Activated CD4-positive, CD25-positive, alpha-beta regulatory T cell (primary cell): ENCODE measurements at regions not wholly inside any gene's neighbourhood (a gene's known extent, or its start where the extent isn't known, plus 50 kb on each side); places are given as distances from the start of the nearest gene placed in this dataset.

Experiments
- DNase-seq, 4 experiments: peaks; one replicate each; lab custom pipeline; 2025; lab: John Stamatoyannopoulos, UW

GRCh38 chr6:165823609-165824326 lies 160.7 kb upstream of the PDE10A start:
- no peak for DNase-seq

DNA sequence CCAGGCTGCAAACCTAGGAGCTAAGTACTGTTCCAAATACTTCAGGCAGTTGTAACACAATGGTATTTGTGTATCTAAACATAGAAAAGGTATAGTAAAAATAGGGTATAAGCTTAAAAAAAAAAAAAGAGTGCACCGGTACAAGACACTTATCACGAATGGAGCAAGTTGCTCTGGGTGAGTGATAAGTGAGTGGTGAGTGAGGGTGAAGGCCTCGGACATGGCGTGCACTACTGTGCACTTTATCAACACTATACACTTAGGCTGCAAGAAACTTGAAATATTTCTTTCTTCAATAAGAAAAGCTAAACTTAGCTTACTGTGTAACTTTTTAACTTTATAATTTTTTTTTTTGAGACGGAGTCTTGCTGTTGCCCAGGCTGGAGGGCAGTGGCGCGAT lies 159.5 kb upstream of the PDE10A start:
- no peak for DNase-seq

GRCh38 chr6:165821754-165822153 lies 158.7 kb upstream of the PDE10A start:
- DNase-seq, result no peak

GRCh38 chr6:165820934-165821333 lies 157.9 kb upstream of the PDE10A start:
- DNase-seq, result no peak

GRCh38 chr6:165820407-165820806 lies 157.4 kb upstream of the PDE10A start:
- no peak for DNase-seq

GRCh38 chr6:165819394-165819793 lies 156.4 kb upstream of the PDE10A start:
- no peak for DNase-seq

DNA sequence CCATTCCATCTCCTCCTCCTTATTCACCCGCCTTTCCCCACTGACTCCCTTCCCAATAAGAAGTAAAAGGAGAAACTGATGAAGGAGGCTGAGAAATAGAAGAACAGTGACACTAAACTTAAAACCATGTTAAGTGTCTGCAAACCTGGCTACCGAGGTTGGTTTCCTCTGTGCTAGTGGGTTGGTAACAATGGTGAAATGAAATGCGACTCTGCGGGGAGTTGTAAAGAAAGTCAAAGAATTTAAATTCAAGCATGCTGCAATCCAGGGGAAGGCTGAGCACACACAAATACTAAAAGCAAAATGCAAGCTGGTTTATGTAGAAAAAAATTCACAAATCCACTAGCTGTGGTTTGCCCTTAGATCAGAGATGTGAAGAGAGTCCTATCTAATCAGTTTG lies 155.2 kb upstream of the PDE10A start:
- no peak for DNase-seq

GRCh38 chr6:165817771-165818170 lies 154.7 kb upstream of the PDE10A start:
- no peak for DNase-seq

DNA sequence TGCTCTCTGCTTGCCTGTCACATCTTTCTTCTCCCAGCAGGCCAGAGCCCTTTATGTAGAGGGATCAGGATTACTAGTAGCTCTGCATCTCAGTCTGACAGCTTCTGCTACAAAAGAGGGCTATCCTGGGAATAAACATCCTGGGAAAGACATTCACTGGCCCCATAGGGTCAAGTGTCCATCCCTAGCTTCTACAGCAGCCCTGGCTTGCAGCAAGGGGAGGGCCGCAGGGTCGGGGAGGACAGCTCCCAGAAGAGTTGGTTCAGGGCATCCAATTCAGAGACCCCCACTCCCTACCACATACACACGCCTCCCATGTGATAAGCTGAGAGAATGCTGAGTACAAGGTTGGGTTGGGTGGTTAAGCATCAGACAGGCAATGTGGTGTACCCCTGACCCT lies 154.1 kb upstream of the PDE10A start:
- DNase-seq, result no peak

GRCh38 chr6:165814679-165815078 lies 151.6 kb upstream of the PDE10A start:
- DNase-seq, result no peak

- DNase-seq, result no peak
Measured at GRCh38 chr6:165811512-165811911, 148.5 kb upstream of the PDE10A start.

DNA sequence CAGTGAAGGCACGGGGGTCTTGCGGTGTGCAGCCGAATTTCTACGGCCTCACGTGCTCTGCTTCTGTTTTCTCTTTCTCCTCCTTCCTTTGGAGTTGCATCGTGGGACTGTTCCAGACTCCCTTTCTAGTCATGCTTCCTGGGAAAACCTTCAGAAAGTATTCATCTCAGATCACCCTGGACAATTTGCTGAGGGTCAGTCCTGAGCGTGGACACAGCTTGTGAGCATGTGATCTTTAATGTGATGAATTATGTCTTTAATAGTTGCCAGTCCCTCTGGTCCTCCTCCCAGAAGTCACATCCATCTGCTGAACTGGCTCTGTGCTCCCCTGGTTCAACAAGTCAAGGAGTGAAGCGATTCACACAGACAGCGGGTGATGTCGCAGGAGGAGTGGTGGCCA lies 145.0 kb upstream of the PDE10A start:
- DNase-seq, result no peak

DNA sequence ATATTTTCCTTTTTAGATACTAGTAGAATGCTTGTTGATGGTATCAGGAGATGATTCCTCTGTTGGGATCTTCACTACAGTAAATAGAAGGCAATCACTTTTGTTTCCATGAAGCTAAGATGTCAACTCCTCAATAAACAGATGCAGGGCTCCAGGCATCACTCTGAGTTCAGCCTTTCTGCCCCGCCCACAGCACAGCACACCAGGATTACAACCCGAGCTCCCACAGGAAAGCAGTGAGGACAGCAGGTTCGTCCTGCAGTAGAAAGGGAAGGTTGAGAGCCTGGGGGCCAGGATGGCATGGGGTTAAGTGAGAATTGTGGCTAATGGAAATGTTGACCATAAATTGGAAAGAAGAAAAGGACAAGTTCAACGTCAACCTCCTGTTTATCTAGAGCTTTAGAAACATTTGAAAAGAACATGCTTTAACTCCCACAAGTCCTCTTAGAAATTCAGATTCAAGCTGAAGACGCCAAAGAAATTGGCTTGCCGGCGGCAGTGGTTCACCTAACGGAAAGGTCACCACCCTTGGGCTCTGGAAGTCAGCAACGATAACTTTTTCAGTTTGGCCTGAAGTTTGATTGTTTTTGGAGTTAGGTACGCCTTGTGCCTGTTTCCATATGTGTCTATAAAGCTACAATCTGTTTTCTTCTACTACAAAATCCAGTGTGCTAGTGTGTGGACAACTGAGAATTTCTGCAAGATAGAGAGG lies 144.4 kb upstream of the PDE10A start:
- no peak for DNase-seq

- DNase-seq, result no peak
Measured at GRCh38 chr6:165806126-165806810, 143.2 kb upstream of the PDE10A start.

DNA sequence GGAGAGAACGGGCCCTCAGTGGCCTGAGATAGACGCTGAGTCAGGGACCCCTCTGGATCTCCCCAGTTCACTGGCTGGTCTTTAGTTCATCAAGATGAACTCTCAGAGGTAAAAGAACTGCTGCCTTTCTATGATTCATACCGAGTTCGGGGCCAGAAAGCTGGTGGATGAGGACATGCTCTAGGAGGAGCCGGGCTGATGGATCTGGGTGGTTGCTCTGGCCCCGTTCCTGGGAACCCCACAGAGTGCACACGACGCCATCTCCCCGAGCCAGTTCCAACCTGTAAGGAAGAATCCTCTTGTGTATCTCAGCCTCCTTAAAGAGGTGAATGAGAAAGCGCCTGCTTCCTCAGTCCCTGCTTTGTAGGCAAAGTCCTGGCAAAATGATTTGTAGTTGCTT lies 142.6 kb upstream of the PDE10A start:
- DNase-seq, result no peak

GRCh38 chr6:165805067-165805555 lies 142.1 kb upstream of the PDE10A start:
- DNase-seq, result no peak

GRCh38 chr6:165804331-165805066 lies 141.5 kb upstream of the PDE10A start:
- no peak for DNase-seq

- DNase-seq, result no peak
Measured at GRCh38 chr6:165800337-165800736, 137.3 kb upstream of the PDE10A start.

DNA sequence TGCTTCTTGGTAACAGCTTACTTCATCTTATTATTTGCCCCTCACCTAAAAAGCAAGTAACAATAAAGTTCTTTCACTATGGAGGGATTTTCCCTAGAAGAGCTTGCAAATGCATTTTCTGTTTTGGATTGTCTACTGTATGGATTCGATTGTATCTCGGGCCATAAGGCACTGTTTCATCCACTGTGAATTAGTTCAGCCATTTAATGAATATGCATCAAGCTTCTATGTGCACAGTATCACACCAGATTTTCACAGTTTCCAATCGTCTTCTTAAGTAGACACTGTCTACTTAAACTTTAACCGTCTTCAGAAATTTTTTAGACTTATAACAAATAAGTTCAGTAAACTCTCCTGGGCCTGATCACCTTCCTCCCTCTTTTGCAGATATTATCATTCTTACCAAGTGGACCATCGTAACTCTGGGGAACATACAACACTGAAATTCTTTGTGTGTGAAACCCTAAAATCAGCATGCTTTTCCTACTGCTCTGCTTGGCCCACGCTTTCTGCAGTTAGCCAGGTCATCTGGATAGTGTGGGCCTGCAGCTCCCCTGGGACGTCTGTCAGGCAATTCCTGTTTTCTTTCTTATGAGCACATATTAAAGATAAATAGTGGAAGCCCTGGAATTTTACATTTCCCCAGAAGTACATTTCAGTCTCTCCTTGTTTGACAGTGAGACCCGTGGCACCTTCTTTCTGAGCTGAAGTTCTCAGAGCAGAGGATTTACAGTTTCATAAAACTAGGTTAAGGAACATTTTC lies 136.5 kb upstream of the PDE10A start:
- DNase-seq, result no peak

- DNase-seq, result no peak
Measured at GRCh38 chr6:165798991-165799390, 135.9 kb upstream of the PDE10A start.

DNA sequence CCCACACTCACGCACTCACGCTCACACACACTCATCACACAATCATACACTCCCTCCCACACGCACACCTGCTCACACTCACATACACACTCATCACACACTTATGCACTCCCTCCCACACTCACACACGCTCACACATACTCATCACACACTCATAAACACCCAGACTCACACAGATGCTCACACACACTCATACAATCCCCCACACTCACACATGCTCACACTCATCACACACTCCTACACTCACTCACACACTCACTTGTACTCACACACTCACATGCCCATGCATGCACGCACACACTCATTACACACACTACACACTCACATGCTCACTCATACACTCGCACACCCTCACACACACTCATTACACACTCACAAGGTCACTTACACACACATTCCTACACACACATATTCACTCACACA lies 131.1 kb upstream of the PDE10A start:
- DNase-seq, result no peak
